SH-SY5Y (cell line): ENCODE measurements at regions not wholly inside any gene's neighbourhood (a gene's known extent, or its start where the extent isn't known, plus 50 kb on each side); places are given as distances from the start of the nearest gene placed in this dataset.

Source experiments
- GATA2 ChIP-seq: IDR thresholded peaks from 2 replicates; pipeline ENCODE4 v1.6.1; 2011; ENCODE audit warnings: mild to moderate bottlenecking, low read depth, low read length
- GATA3 ChIP-seq: IDR thresholded peaks from 2 replicates; pipeline ENCODE4 v1.6.1; 2011; ENCODE audit warnings: low read depth, mild to moderate bottlenecking, low read length, moderate library complexity

GRCh38 chrX:113492895-113493294 is 652.3 kb upstream of the AMOT start:
- no peak for TF ChIP-seq GATA2
- TF ChIP-seq GATA3, result no peak
